HG02571 (cell line): ENCODE measurements at regions not wholly inside any gene's neighbourhood (a gene's known extent, or its start where the extent isn't known, plus 50 kb on each side); places are given as distances from the start of the nearest gene placed in this dataset.

Experiments used
- ATAC-seq: cut with Tn5 transposase; IDR thresholded peaks from one replicate; pipeline ENCODE4 v1.9.1; 2021; ENCODE audit warnings: mild to moderate bottlenecking, moderate library complexity; ENCODE audit not compliant: unreplicated experiment

GRCh38 chr10:92747066-92747465 lies 57.3 kb downstream of the HHEX start:
- no peak for ATAC-seq

GRCh38 chr10:92747600-92747999 lies 57.8 kb downstream of the HHEX start:
- no peak for ATAC-seq

GRCh38 chr10:92750791-92751533 lies 61.2 kb downstream of the HHEX start:
- ATAC-seq = no peak

GRCh38 chr10:92751534-92751811 lies 61.7 kb downstream of the HHEX start:
- ATAC-seq = no peak

GRCh38 chr10:92751827-92752226 lies 62.1 kb downstream of the HHEX start:
- ATAC-seq = no peak

GRCh38 chr10:92753865-92754264 lies 64.1 kb downstream of the HHEX start:
- ATAC-seq = no peak

GRCh38 chr10:92755725-92756124 lies 66.0 kb downstream of the HHEX start:
- ATAC-seq = no peak

- ATAC-seq = peak; percentile 85
Measured at GRCh38 chr10:92756201-92757065, 66.7 kb downstream of the HHEX start.

- peak; percentile 64 for ATAC-seq
Measured at GRCh38 chr10:92757066-92757710, 67.4 kb downstream of the HHEX start.

- ATAC-seq = no peak
Measured at GRCh38 chr10:92757711-92758104, 68.0 kb downstream of the HHEX start.

- ATAC-seq = no peak
Measured at GRCh38 chr10:92758594-92758993, 68.8 kb downstream of the HHEX start.

GRCh38 chr10:92760609-92761008 lies 70.9 kb downstream of the HHEX start:
- no peak for ATAC-seq

GRCh38 chr10:92761571-92761970 lies 71.8 kb downstream of the HHEX start:
- ATAC-seq = no peak

GRCh38 chr10:92763634-92764155 lies 73.9 kb downstream of the HHEX start:
- ATAC-seq = no peak

- ATAC-seq = no peak
Measured at GRCh38 chr10:92766451-92766850, 76.7 kb downstream of the HHEX start.

GRCh38 chr10:92768104-92768503 lies 78.3 kb downstream of the HHEX start:
- ATAC-seq = no peak

- ATAC-seq = no peak
Measured at GRCh38 chr10:92773776-92774175, 74.5 kb upstream of the EXOC6 start.

GRCh38 chr10:92778091-92778490 lies 70.2 kb upstream of the EXOC6 start:
- ATAC-seq = no peak

GRCh38 chr10:92785118-92785517 lies 63.2 kb upstream of the EXOC6 start:
- no peak for ATAC-seq

- no peak for ATAC-seq
Measured at GRCh38 chr10:92787557-92788152, 60.7 kb upstream of the EXOC6 start.

- ATAC-seq = no peak
Measured at GRCh38 chr10:92789067-92789466, 59.3 kb upstream of the EXOC6 start.
